ENCODE measurements at regions not wholly inside any gene's neighbourhood (a gene's known extent, or its start where the extent isn't known, plus 50 kb on each side); places are given as distances from the start of the nearest gene placed in this dataset.

DNA sequence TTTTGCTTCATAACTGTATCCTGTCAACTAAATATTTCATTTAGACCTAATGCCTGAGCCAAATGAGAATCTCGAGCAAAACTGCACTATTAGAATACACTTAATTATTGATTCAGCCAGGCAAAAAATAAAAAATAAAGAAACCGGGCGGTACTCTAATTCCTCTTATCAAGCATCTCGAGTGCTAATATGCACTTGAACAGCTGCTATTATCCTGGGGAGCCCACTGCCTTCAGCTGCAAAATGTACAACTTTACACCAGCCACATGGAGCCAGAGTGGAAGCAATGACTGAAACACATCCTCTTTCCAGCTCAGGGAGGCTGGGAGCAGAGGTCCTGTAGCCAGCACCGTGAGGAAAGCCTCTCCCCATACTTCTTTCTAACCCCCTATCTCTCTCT is 390.0 kb upstream of the CADM1 start:
- Histone ChIP-seq H3K36me3 (ENCODE audit: control insufficient read depth, insufficient read depth, low read length) (no peaks in the 10 kb centered on the region), H3K27me3 (ENCODE audit: control insufficient read depth, insufficient read depth, low read length) (no peaks in the 10 kb centered on the region), H3K27ac (ENCODE audit: low read length) (no peak overlapping the region), H3K9me3 (ENCODE audit: control insufficient read depth, insufficient read depth, low read length) (no peaks in the 10 kb centered on the region), H3K4me1 (ENCODE audit: control insufficient read depth, insufficient read depth, low read length) (no peaks in the 10 kb centered on the region), H3K4me3 (ENCODE audit: low read length) (no peak overlapping the region)
- Mint-ChIP-seq H3K4me3 (no peak overlapping the region), H3K27me3 (ENCODE audit: low read depth in 2 of 2) (peaks cover 0 to 2% of the 10 kb centered on the region in 2 donors), H3K4me1 (no peaks in the 10 kb centered on the region), H3K9me3 (peaks cover 0 to 6% of the 10 kb centered on the region in 2 donors), H3K36me3 (no peaks in the 10 kb centered on the region), H3K27ac (no peak overlapping the region)
- intact Hi-C loops (cut with micrococcal nuclease): no loop called here
- no peak for TF ChIP-seq CTCF (IDR thresholded peaks at IDR 0.05)
- DNase-seq (no peak), ATAC-seq (no peak)
- 70% methylated on average over 5 of the region's 5 CpGs for WGBS (ENCODE audit: insufficient coverage)

- no peaks in the 10 kb centered on the region for H3K4me1 ChIP-seq (ENCODE audit: control insufficient read depth, insufficient read depth, low read length)
- Mint-ChIP-seq H3K4me3 (no peak overlapping the region), H3K4me1 (no peaks in the 10 kb centered on the region), H3K27ac (no peak overlapping the region), H3K27me3 (ENCODE audit: low read depth in 2 of 2) (peaks cover 0 to 1% of the 10 kb centered on the region in 2 donors), H3K36me3 (no peaks in the 10 kb centered on the region), H3K9me3 (peaks cover 0 to 6% of the 10 kb centered on the region in 2 donors)
- ATAC-seq (no peak), DNase-seq (no peak)
- H3K4me3 ChIP-seq (ENCODE audit: low read length): no peak overlapping the region
- H3K27ac ChIP-seq (ENCODE audit: low read length): no peak overlapping the region
- WGBS (ENCODE audit: insufficient coverage): 93% methylated on average over 5 of the region's 5 CpGs
- no peaks in the 10 kb centered on the region for H3K36me3 ChIP-seq (ENCODE audit: control insufficient read depth, insufficient read depth, low read length)
- no peak for TF ChIP-seq CTCF (IDR thresholded peaks at IDR 0.05)
- intact Hi-C loops (cut with micrococcal nuclease): no loop called here
- no peaks in the 10 kb centered on the region for H3K27me3 ChIP-seq (ENCODE audit: control insufficient read depth, insufficient read depth, low read length)
- H3K9me3 ChIP-seq (ENCODE audit: control insufficient read depth, insufficient read depth, low read length): no peaks in the 10 kb centered on the region
These were observed 389.4 kb upstream of the CADM1 start for GRCh38 chr11:115893461-115894099.

- WGBS (ENCODE audit: insufficient coverage): 76% methylated on average over 1 of the region's 2 CpGs
- TF ChIP-seq CTCF (IDR thresholded peaks at IDR 0.05): no peak
- no peak for ATAC-seq
- Mint-ChIP-seq H3K27me3 (ENCODE audit: low read depth in 2 of 2) (no peaks in the 10 kb centered on the region), H3K27ac (no peak overlapping the region), H3K4me1 (no peaks in the 10 kb centered on the region), H3K36me3 (no peaks in the 10 kb centered on the region), H3K4me3 (no peak overlapping the region), H3K9me3 (peaks cover 0 to 8% of the 10 kb centered on the region in 2 donors)
- DNase-seq: no peak
- no peaks in the 10 kb centered on the region for H3K4me1 ChIP-seq (ENCODE audit: control insufficient read depth, insufficient read depth, low read length)
- H3K27me3 ChIP-seq (ENCODE audit: control insufficient read depth, insufficient read depth, low read length): no peaks in the 10 kb centered on the region
- H3K36me3 ChIP-seq (ENCODE audit: control insufficient read depth, insufficient read depth, low read length): no peaks in the 10 kb centered on the region
- no peak overlapping the region for H3K27ac ChIP-seq (ENCODE audit: low read length)
- no peaks in the 10 kb centered on the region for H3K9me3 ChIP-seq (ENCODE audit: control insufficient read depth, insufficient read depth, low read length)
- intact Hi-C loops (cut with micrococcal nuclease): no loop called here
- no peak overlapping the region for H3K4me3 ChIP-seq (ENCODE audit: low read length)
These were observed 387.8 kb upstream of the CADM1 start for GRCh38 chr11:115892016-115892415.

- H3K9me3 ChIP-seq (ENCODE audit: control insufficient read depth, insufficient read depth, low read length): no peaks in the 10 kb centered on the region
- TF ChIP-seq CTCF (IDR thresholded peaks at IDR 0.05): no peak
- ATAC-seq (no peak), DNase-seq (no peak)
- H3K27ac ChIP-seq (ENCODE audit: low read length): no peak overlapping the region
- H3K27me3 ChIP-seq (ENCODE audit: control insufficient read depth, insufficient read depth, low read length): no peaks in the 10 kb centered on the region
- Mint-ChIP-seq H3K27ac (no peak overlapping the region), H3K27me3 (ENCODE audit: low read depth in 2 of 2) (no peaks in the 10 kb centered on the region), H3K9me3 (peaks cover 0 to 8% of the 10 kb centered on the region in 2 donors), H3K36me3 (no peaks in the 10 kb centered on the region), H3K4me1 (no peaks in the 10 kb centered on the region), H3K4me3 (no peak overlapping the region)
- 14% methylated on average over 1 of the region's 1 CpG for WGBS (ENCODE audit: insufficient coverage)
- H3K4me1 ChIP-seq (ENCODE audit: control insufficient read depth, insufficient read depth, low read length): no peaks in the 10 kb centered on the region
- intact Hi-C loops (cut with micrococcal nuclease): no loop called here
- no peaks in the 10 kb centered on the region for H3K36me3 ChIP-seq (ENCODE audit: control insufficient read depth, insufficient read depth, low read length)
- no peak overlapping the region for H3K4me3 ChIP-seq (ENCODE audit: low read length)
These were observed 387.4 kb upstream of the CADM1 start for GRCh38 chr11:115891581-115891980.
